A549 (cell line): ENCODE measurements at regions not wholly inside any gene's neighbourhood (a gene's known extent, or its start where the extent isn't known, plus 50 kb on each side); places are given as distances from the start of the nearest gene placed in this dataset.

Source experiments
- ATAC-seq, 2 experiments: fragments of 200-7000 bp in 1 of 2; fragments of >200 bp in 1 of 2; cut with Nextera tagmentation in 1 of 2; cut with Tn5 transposase in 1 of 2; 3 replicates each; pipeline versions ENCODE4 v1.8.0 to v1.9.1; 2018 to 2020; ENCODE audit warnings: mild to moderate bottlenecking in 1 of 2, moderate library complexity in 1 of 2
- CTCF ChIA-PET: fragments of 300-600 bp; sonication (Branson Sonifier 250); formaldehyde crosslinking; extraction: SDS; loops from one replicate; lab custom pipeline; 2021; ENCODE audit warnings: antibody characterized with exemption, inconsistent platforms; lab: Yijun Ruan, JAX
- POLR2A ChIA-PET: fragments of 350-600 bp; formaldehyde crosslinking; extraction: SDS; loops from one replicate; lab custom pipeline; 2021; ENCODE audit warnings: antibody characterized with exemption, inconsistent platforms; lab: Yijun Ruan, JAX
- DNase-seq, 2 experiments: peaks; one replicate each; pipeline versions ENCODE4 v3.0.0 to v3.0.0-alpha.2; 2011 to 2016; ENCODE audit warnings: low read depth in 1 of 2, low spot score in 1 of 2
- FAIRE-seq: peaks from 2 replicates; lab custom pipeline; 2011; peaks lifted over from hg19 to GRCh38; lab: Jason Lieb, UNC
- H3K27ac ChIP-seq, 2 experiments: fragments of >200 bp; sonication (Bioruptor Twin); formaldehyde crosslinking; 3 replicates each; pipeline ENCODE4 v1.5.1; 2016 to 2017
- H3K4me1 ChIP-seq: fragments of >200 bp; sonication (Bioruptor Twin); formaldehyde crosslinking; 3 replicates; pipeline ENCODE4 v1.6.1; 2016
- H3K4me2 ChIP-seq: fragments of >200 bp; sonication (Bioruptor Twin); formaldehyde crosslinking; 3 replicates; pipeline ENCODE4 v1.6.1; 2016
- H3K4me3 ChIP-seq: fragments of >200 bp; sonication (Bioruptor Twin); formaldehyde crosslinking; 3 replicates; pipeline ENCODE4 v1.5.1; 2016
- H3K9me3 ChIP-seq: fragments of >200 bp; sonication (Bioruptor Twin); formaldehyde crosslinking; 3 replicates; pipeline ENCODE4 v1.6.1; 2016
- BHLHE40 ChIP-seq: IDR thresholded peaks from 2 replicates; pipeline ENCODE4 v1.6.1; 2012; ENCODE audit warnings: low read depth, low read length, inconsistent platforms
- EHMT2 ChIP-seq: fragments of 200-600 bp; sonication (generic); IDR thresholded peaks from 2 replicates; pipeline ENCODE4 v1.6.1; 2016; ENCODE audit warnings: antibody characterized with exemption, low read depth, mild to moderate bottlenecking, moderate library complexity
- FOSL2 ChIP-seq, 2 experiments: fragments of 450-650 bp in 1 of 2; fragments of >200 bp in 1 of 2; sonication (Bioruptor Twin) in 1 of 2; formaldehyde crosslinking; IDR thresholded peaks; 2 replicates each; pipeline versions ENCODE4 v1.5.0 to v1.6.1; 2016 to 2020; ENCODE audit warnings: mild to moderate bottlenecking in 1 of 2, moderate library complexity in 1 of 2
- FOXS1 ChIP-seq: fragments of 250-450 bp; sonication (Bioruptor Pico); IDR thresholded peaks from 2 replicates; pipeline ENCODE4 v1.5.0; 2020; ENCODE audit warnings: mild to moderate bottlenecking, moderate library complexity
- HEYL ChIP-seq: fragments of 250-450 bp; sonication (Bioruptor Pico); IDR thresholded peaks from 2 replicates; pipeline ENCODE4 v1.8.0; 2021; ENCODE audit warnings: mild to moderate bottlenecking, moderate library complexity
- HOXA7 ChIP-seq: fragments of 250-450 bp; sonication (Bioruptor Pico); IDR thresholded peaks from 2 replicates; pipeline ENCODE4 v1.5.0; 2020; ENCODE audit warnings: mild to moderate bottlenecking, moderate library complexity
- JUN ChIP-seq, 2 experiments: fragments of >200 bp; sonication (Bioruptor Twin); formaldehyde crosslinking; IDR thresholded peaks; 2 replicates in 1 of 2; 3 replicates in 1 of 2; pipeline ENCODE4 v1.6.1; 2016 to 2017
- JUNB ChIP-seq: fragments of >200 bp; sonication (Bioruptor Twin); formaldehyde crosslinking; IDR thresholded peaks from 2 replicates; pipeline ENCODE4 v1.6.1; 2016
- MAFK ChIP-seq: fragments of 450-650 bp; IDR thresholded peaks from 2 replicates; pipeline ENCODE4 v1.6.1; 2014; ENCODE audit not compliant: partially characterized antibody
- MAZ ChIP-seq: fragments of 150-350 bp; IDR thresholded peaks from 2 replicates; pipeline ENCODE4 v1.6.1; 2014; ENCODE audit warnings: antibody characterized with exemption, low read depth, low read length, borderline replicate concordance
- MYC ChIP-seq: IDR thresholded peaks from 2 replicates; pipeline ENCODE4 v1.6.1; 2012; ENCODE audit warnings: mild to moderate bottlenecking, inconsistent platforms, low read length, improper control_type of control experiment, borderline replicate concordance
- NFE2L2 ChIP-seq: fragments of 150-350 bp; conservative IDR thresholded peaks from 2 replicates; pipeline ENCODE4 v1.6.1; 2014; ENCODE audit warnings: low read length
- NR3C1 ChIP-seq: fragments of >200 bp; sonication (Bioruptor Twin); formaldehyde crosslinking; IDR thresholded peaks from 3 replicates; pipeline ENCODE4 v1.6.1; 2017
- RARB ChIP-seq: fragments of 250-450 bp; sonication (Bioruptor Pico); IDR thresholded peaks from 2 replicates; pipeline ENCODE4 v1.8.0; 2021; ENCODE audit warnings: mild to moderate bottlenecking, moderate library complexity
- RCOR1 ChIP-seq: fragments of 150-350 bp; IDR thresholded peaks from 2 replicates; pipeline ENCODE4 v1.6.1; 2014; ENCODE audit warnings: antibody characterized with exemption, low read length, low read depth
- RNF2 ChIP-seq: fragments of 200-600 bp; sonication (generic); IDR thresholded peaks from 2 replicates; pipeline ENCODE4 v1.6.1; 2016; ENCODE audit warnings: low read depth, mild to moderate bottlenecking, antibody characterized with exemption, moderate library complexity, borderline replicate concordance
- TFCP2L1 ChIP-seq: fragments of 250-450 bp; sonication (Bioruptor Pico); IDR thresholded peaks from 2 replicates; pipeline ENCODE4 v1.5.0; 2021; ENCODE audit warnings: mild to moderate bottlenecking
- TP53 ChIP-seq: fragments of 250-450 bp; sonication (Bioruptor Pico); IDR thresholded peaks from 2 replicates; pipeline ENCODE4 v1.5.0; 2021; ENCODE audit warnings: mild to moderate bottlenecking, moderate library complexity
- WGBS: methylation state at CpG from one replicate; pipeline ENCODE4 v1.1.6; 2017; ENCODE audit errors: missing lambda C conversion rate; 5-methylcytosine and 5-hydroxymethylcytosine counted together
- TF ChIP-seq, protein P1 (sequence below): fragments of 200-600 bp; sonication (generic); IDR thresholded peaks from 2 replicates; pipeline ENCODE4 v1.6.1; 2016; ENCODE audit warnings: antibody characterized with exemption, mild to moderate bottlenecking, moderate library complexity
- TF ChIP-seq, protein P2 (sequence below): IDR thresholded peaks from 2 replicates; pipeline ENCODE4 v1.6.1; 2012
- TF ChIP-seq, protein P3 (sequence below): fragments of >200 bp; sonication (Bioruptor Twin); formaldehyde crosslinking; IDR thresholded peaks from 3 replicates; pipeline ENCODE4 v1.5.1; 2016
- TF ChIP-seq, protein P4 (sequence below): fragments of 150-350 bp; IDR thresholded peaks from 2 replicates; pipeline ENCODE4 v1.6.1; 2014; ENCODE audit warnings: low read depth, mild to moderate bottlenecking, low read length

DNA sequence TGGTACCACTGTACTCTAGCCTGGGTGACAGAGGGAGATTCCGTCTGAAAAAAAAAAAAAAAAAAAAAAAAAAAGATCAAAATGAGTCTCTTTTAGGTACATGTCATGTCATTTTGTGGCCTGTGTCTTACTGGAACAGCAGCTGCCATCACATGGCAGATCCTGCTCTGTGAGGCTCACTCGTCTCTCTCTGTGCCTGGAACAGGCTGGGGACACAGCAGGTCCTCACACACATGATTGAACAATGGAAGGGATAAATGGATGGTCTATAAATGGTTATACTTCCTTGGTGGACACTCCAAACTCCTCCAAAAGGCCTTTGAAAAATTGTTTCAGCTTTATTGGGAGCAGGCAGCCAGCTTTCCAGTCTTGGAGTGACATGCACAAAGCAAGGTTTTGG, 236.2 kb upstream of the COPS8 start:
- no peak overlapping the region for H3K27ac ChIP-seq
- no peak overlapping the region for H3K4me3 ChIP-seq
- no peaks in the 10 kb centered on the region for H3K4me1 ChIP-seq
- FAIRE-seq (no peak), ATAC-seq (no peak), DNase-seq (no peak)
- whole genome bisulfite sequencing, result 40% methylated on average over 2 of the region's 2 CpGs
- no peak overlapping the region for H3K4me2 ChIP-seq
- H3K9me3 ChIP-seq, result peaks cover 10% of the 10 kb centered on the region; the same call in 1 of the 3 replicates
- TF ChIP-seq RCOR1, result no peak
- TF ChIP-seq, protein P1, sequence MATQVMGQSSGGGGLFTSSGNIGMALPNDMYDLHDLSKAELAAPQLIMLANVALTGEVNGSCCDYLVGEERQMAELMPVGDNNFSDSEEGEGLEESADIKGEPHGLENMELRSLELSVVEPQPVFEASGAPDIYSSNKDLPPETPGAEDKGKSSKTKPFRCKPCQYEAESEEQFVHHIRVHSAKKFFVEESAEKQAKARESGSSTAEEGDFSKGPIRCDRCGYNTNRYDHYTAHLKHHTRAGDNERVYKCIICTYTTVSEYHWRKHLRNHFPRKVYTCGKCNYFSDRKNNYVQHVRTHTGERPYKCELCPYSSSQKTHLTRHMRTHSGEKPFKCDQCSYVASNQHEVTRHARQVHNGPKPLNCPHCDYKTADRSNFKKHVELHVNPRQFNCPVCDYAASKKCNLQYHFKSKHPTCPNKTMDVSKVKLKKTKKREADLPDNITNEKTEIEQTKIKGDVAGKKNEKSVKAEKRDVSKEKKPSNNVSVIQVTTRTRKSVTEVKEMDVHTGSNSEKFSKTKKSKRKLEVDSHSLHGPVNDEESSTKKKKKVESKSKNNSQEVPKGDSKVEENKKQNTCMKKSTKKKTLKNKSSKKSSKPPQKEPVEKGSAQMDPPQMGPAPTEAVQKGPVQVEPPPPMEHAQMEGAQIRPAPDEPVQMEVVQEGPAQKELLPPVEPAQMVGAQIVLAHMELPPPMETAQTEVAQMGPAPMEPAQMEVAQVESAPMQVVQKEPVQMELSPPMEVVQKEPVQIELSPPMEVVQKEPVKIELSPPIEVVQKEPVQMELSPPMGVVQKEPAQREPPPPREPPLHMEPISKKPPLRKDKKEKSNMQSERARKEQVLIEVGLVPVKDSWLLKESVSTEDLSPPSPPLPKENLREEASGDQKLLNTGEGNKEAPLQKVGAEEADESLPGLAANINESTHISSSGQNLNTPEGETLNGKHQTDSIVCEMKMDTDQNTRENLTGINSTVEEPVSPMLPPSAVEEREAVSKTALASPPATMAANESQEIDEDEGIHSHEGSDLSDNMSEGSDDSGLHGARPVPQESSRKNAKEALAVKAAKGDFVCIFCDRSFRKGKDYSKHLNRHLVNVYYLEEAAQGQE, result no peak
- no peak for TF ChIP-seq MYC
- no peak for TF ChIP-seq NFE2L2
- no peak for TF ChIP-seq TP53 (CRISPR knock-in tag)
- ChIA-PET POLR2A (no interaction called here), CTCF (interaction anchor here (0.6 kb wide), 1 partner anchor 356 kb away, joined by 3 read pairs; no protein-coding TSS in a partner anchor)

DNA sequence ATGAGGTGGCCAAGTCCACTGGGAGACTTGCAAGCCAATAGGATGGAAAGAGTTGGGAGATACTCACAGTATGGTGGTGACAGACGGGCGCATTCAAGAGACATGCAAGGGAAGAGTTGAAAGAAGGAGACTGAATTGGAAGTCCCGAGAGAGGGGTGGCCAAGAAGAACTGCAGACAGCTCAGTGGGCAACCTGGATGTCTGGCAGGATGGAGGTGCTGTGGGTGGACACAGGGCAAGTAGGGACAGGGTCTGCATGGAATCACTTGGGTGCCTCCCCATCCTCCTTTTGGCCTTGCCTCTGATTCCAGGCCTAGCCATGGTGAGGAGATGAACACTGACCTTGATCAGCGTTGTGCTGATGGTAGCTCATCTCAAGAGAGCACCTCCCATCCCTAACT, 235.7 kb upstream of the COPS8 start:
- ChIA-PET CTCF (interaction anchor here (0.6 kb wide), 1 partner anchor 356 kb away, joined by 3 read pairs; no protein-coding TSS in a partner anchor), POLR2A (no interaction called here)
- WGBS, result 64% methylated on average over 4 of the region's 4 CpGs
- DNase-seq (no peak), ATAC-seq (no peak), FAIRE-seq (no peak)
- peaks cover 7% of the 10 kb centered on the region; the same call in 1 of the 3 replicates for H3K9me3 ChIP-seq
- no peak overlapping the region for H3K27ac ChIP-seq
- H3K4me3 ChIP-seq, result no peak overlapping the region
- H3K4me1 ChIP-seq, result no peaks in the 10 kb centered on the region
- H3K4me2 ChIP-seq, result no peak overlapping the region
- no peak for TF ChIP-seq BHLHE40
- no peak for TF ChIP-seq MAZ
- no peak for TF ChIP-seq FOSL2 (IDR thresholded peaks at IDR 0.05)
- no peak for TF ChIP-seq FOSL2 (CRISPR knock-in tag; IDR thresholded peaks at IDR 0.05)
- TF ChIP-seq MAFK, result no peak
- TF ChIP-seq TFCP2L1 (CRISPR knock-in tag), result no peak
- TF ChIP-seq MYC, result no peak
- TF ChIP-seq JUN (IDR thresholded peaks at IDR 0.05), result no peak
- TF ChIP-seq, protein P2, sequence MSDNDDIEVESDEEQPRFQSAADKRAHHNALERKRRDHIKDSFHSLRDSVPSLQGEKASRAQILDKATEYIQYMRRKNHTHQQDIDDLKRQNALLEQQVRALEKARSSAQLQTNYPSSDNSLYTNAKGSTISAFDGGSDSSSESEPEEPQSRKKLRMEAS, result no peak
- TF ChIP-seq, protein P3, sequence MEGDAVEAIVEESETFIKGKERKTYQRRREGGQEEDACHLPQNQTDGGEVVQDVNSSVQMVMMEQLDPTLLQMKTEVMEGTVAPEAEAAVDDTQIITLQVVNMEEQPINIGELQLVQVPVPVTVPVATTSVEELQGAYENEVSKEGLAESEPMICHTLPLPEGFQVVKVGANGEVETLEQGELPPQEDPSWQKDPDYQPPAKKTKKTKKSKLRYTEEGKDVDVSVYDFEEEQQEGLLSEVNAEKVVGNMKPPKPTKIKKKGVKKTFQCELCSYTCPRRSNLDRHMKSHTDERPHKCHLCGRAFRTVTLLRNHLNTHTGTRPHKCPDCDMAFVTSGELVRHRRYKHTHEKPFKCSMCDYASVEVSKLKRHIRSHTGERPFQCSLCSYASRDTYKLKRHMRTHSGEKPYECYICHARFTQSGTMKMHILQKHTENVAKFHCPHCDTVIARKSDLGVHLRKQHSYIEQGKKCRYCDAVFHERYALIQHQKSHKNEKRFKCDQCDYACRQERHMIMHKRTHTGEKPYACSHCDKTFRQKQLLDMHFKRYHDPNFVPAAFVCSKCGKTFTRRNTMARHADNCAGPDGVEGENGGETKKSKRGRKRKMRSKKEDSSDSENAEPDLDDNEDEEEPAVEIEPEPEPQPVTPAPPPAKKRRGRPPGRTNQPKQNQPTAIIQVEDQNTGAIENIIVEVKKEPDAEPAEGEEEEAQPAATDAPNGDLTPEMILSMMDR, result no peak
- TF ChIP-seq HEYL (CRISPR knock-in tag), result no peak
- TF ChIP-seq RARB (CRISPR knock-in tag), result no peak
- TF ChIP-seq EHMT2, result no peak
- no peak for TF ChIP-seq FOXS1 (CRISPR knock-in tag)
- no peak for TF ChIP-seq JUNB
- TF ChIP-seq HOXA7 (CRISPR knock-in tag), result no peak
- TF ChIP-seq RNF2, result no peak
- TF ChIP-seq, protein P4, sequence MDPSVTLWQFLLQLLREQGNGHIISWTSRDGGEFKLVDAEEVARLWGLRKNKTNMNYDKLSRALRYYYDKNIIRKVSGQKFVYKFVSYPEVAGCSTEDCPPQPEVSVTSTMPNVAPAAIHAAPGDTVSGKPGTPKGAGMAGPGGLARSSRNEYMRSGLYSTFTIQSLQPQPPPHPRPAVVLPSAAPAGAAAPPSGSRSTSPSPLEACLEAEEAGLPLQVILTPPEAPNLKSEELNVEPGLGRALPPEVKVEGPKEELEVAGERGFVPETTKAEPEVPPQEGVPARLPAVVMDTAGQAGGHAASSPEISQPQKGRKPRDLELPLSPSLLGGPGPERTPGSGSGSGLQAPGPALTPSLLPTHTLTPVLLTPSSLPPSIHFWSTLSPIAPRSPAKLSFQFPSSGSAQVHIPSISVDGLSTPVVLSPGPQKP, result no peak
- no peak for TF ChIP-seq NR3C1
